Activated effector memory CD4-positive, alpha-beta T cell treated with anti-CD3 and anti-CD28 coated beads, Interleukin-2, amount 50 U/mL, for 16 hours (primary cell): ENCODE measurements at regions not wholly inside any gene's neighbourhood (a gene's known extent, or its start where the extent isn't known, plus 50 kb on each side); places are given as distances from the start of the nearest gene placed in this dataset.
"Not testable (repeated sequence)": the region's sequence is repeated elsewhere in the genome, so short reads cannot be mapped to it uniquely, and the experiment has no call there.

ENCODE experiments used
- DNase-seq: peaks from one replicate; pipeline ENCODE4 v3.0.0-alpha.2; 2020

GRCh38 chr5:124045412-124045811 lies 533.4 kb downstream of the CSNK1G3 start:
- DNase-seq, result no peak

GRCh38 chr5:124044613-124045012 lies 532.6 kb downstream of the CSNK1G3 start:
- DNase-seq, result no peak

GRCh38 chr5:124043456-124043855 lies 531.5 kb downstream of the CSNK1G3 start:
- no peak for DNase-seq

- no peak for DNase-seq
Measured at GRCh38 chr5:124040799-124041198, 528.8 kb downstream of the CSNK1G3 start.

- DNase-seq, result no peak
Measured at GRCh38 chr5:124039410-124039809, 527.4 kb downstream of the CSNK1G3 start.

GRCh38 chr5:124036786-124037185 lies 524.8 kb downstream of the CSNK1G3 start:
- DNase-seq, result no peak

- no peak for DNase-seq
Measured at GRCh38 chr5:124034963-124035362, 523.0 kb downstream of the CSNK1G3 start.

GRCh38 chr5:124034083-124034700 lies 522.2 kb downstream of the CSNK1G3 start:
- DNase-seq, result no peak

- DNase-seq, result no peak
Measured at GRCh38 chr5:124030043-124030491, 518.1 kb downstream of the CSNK1G3 start.

GRCh38 chr5:124027441-124027840 lies 515.5 kb downstream of the CSNK1G3 start:
- no peak for DNase-seq

- DNase-seq, result no peak
Measured at GRCh38 chr5:124025306-124025845, 513.4 kb downstream of the CSNK1G3 start.

- DNase-seq, result no peak
Measured at GRCh38 chr5:124022966-124023365, 511.0 kb downstream of the CSNK1G3 start.

- DNase-seq, result no peak
Measured at GRCh38 chr5:124021776-124022175, 509.8 kb downstream of the CSNK1G3 start.

GRCh38 chr5:124021066-124021641 lies 509.2 kb downstream of the CSNK1G3 start:
- DNase-seq, result no peak

- not testable (repeated sequence) for DNase-seq
Measured at GRCh38 chr5:124017321-124017720, 505.3 kb downstream of the CSNK1G3 start.

GRCh38 chr5:124007675-124008398 lies 495.9 kb downstream of the CSNK1G3 start:
- no peak for DNase-seq

GRCh38 chr5:124001036-124001615 lies 489.1 kb downstream of the CSNK1G3 start:
- DNase-seq, result no peak

- DNase-seq, result no peak
Measured at GRCh38 chr5:124000538-124000937, 488.6 kb downstream of the CSNK1G3 start.

GRCh38 chr5:123997462-123998215 lies 485.7 kb downstream of the CSNK1G3 start:
- DNase-seq, result no peak

GRCh38 chr5:123997064-123997461 lies 485.1 kb downstream of the CSNK1G3 start:
- no peak for DNase-seq

- no peak for DNase-seq
Measured at GRCh38 chr5:123992641-123993040, 480.7 kb downstream of the CSNK1G3 start.

GRCh38 chr5:123987956-123988355 lies 476.0 kb downstream of the CSNK1G3 start:
- DNase-seq, result no peak
